ENCODE measurements at regions not wholly inside any gene's neighbourhood (a gene's known extent, or its start where the extent isn't known, plus 50 kb on each side); places are given as distances from the start of the nearest gene placed in this dataset.

DNA sequence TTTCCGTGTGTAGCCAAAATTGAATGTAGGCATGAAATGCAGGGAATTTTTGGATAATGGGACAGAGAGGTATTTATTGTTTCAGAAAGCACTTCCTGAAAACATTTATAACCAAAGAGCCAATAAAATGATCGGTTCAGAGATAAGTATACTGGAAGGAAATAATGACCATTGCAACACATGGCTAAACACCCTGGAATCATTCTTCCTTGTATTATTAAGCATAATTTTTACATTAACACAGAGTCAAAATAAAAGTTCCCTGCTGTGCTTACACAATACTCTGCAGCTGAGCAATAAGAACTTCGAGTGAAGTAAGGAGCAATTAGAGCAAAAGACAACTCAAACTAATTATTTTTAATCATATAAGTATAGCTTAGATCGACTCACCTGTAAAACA, 648.3 kb downstream of the TNS3 start:
- Mint-ChIP-seq H3K27ac (no peak overlapping the region), H3K4me3 (no peak overlapping the region), H3K36me3 (ENCODE audit: low read depth) (no peaks in the 10 kb centered on the region), H3K4me1 (peaks cover 21% of the 10 kb centered on the region), H3K27me3 (ENCODE audit: low read depth) (no peaks in the 10 kb centered on the region), H3K9me3 (peaks cover 4% of the 10 kb centered on the region)
- TF ChIP-seq, protein P1, sequence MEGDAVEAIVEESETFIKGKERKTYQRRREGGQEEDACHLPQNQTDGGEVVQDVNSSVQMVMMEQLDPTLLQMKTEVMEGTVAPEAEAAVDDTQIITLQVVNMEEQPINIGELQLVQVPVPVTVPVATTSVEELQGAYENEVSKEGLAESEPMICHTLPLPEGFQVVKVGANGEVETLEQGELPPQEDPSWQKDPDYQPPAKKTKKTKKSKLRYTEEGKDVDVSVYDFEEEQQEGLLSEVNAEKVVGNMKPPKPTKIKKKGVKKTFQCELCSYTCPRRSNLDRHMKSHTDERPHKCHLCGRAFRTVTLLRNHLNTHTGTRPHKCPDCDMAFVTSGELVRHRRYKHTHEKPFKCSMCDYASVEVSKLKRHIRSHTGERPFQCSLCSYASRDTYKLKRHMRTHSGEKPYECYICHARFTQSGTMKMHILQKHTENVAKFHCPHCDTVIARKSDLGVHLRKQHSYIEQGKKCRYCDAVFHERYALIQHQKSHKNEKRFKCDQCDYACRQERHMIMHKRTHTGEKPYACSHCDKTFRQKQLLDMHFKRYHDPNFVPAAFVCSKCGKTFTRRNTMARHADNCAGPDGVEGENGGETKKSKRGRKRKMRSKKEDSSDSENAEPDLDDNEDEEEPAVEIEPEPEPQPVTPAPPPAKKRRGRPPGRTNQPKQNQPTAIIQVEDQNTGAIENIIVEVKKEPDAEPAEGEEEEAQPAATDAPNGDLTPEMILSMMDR (IDR thresholded peaks at IDR 0.05; ENCODE audit: unreplicated experiment in 3 of 3) = no peak

DNA sequence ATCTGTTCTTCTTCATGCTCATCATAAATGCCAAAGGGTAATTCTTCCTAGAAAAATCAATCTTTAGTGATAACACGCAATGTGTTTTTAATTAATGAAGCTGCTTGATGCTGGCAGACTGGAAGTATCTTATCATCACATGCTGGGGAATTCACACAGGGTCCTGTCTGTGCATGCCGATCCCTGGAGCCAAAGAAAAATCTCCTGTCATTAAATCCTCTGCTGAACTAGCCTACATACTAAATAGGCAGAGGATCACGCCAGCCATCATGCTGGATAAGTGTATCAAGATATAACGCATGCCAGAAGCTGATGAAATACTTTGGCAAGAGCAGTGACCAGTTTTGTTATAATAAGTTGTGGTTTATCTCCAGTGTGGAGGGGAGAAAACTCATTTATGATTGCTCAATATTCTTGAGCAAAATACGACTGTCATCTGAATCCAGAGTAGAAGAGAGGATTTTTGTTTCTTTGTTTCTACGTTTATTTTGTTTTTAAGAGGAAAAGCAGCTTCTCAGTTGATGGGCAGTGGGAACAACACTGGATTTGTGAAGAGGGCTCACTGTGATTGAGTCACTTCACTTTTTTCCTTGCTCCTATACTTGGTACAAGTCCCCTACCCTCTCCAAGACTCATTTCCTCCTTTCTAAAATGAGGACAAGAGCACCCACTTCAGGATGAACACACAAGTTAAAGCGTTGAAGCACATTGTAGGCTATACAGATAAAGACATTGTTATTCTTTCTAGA, 649.1 kb downstream of the TNS3 start:
- TF ChIP-seq, protein P1 (IDR thresholded peaks at IDR 0.05; ENCODE audit: unreplicated experiment in 3 of 3) = no peak
- peaks cover 21% of the 10 kb centered on the region for H3K4me1 Mint-ChIP-seq
- H3K4me3 Mint-ChIP-seq = no peak overlapping the region
- H3K27me3 Mint-ChIP-seq (ENCODE audit: low read depth) = no peaks in the 10 kb centered on the region
- peak overlapping the region; percentile 65 to 89 (median 82) for H3K27ac Mint-ChIP-seq
- H3K36me3 Mint-ChIP-seq (ENCODE audit: low read depth) = no peaks in the 10 kb centered on the region
- H3K9me3 Mint-ChIP-seq = peaks cover 4% of the 10 kb centered on the region

DNA sequence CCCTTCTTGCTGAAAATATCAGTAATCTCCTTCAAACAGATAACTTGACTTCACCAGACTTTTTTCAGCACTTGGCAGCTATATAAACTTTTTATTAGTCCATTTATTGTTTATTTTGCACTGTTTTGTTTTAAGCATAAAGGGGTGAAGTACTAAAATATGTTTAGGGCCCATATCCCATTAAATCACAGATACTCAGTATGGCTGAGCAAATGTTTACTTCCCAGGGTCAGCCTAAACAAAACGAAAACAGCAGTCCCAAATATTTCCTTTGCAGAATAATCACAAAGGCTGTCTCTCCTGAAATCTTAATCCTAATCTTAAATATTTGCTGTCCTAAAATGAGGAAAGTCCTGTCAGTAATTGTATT, 649.6 kb downstream of the TNS3 start:
- H3K4me1 Mint-ChIP-seq = peaks cover 21% of the 10 kb centered on the region
- H3K36me3 Mint-ChIP-seq (ENCODE audit: low read depth) = no peaks in the 10 kb centered on the region
- H3K27ac Mint-ChIP-seq = peak overlapping the region; percentile 65 to 89 (median 82)
- H3K27me3 Mint-ChIP-seq (ENCODE audit: low read depth) = no peaks in the 10 kb centered on the region
- peaks cover 4% of the 10 kb centered on the region for H3K9me3 Mint-ChIP-seq
- TF ChIP-seq, protein P1 (IDR thresholded peaks at IDR 0.05; ENCODE audit: unreplicated experiment in 3 of 3) = no peak
- no peak overlapping the region for H3K4me3 Mint-ChIP-seq

DNA sequence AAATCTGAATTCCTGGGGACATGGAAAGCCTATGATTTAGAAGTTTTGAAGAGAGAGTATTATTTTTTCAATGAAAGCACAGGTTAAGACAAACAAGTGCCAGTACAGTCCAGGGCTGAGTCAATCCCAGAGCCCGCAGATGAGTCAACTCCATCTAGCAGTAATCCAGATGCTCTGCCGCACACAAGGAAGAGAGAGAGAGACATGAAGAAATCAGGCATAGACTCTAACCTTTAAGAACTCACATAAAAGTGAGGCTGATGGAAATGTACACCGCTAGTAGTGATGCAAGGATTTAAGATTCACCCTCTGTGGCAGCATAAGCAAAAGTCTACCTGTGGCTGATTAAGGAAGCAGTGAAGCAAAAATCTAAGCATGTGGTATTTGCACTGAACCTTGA, 651.5 kb downstream of the TNS3 start:
- no peaks in the 10 kb centered on the region for H3K27me3 Mint-ChIP-seq (ENCODE audit: low read depth)
- no peak overlapping the region for H3K4me3 Mint-ChIP-seq
- H3K36me3 Mint-ChIP-seq (ENCODE audit: low read depth) = no peaks in the 10 kb centered on the region
- peaks cover 21% of the 10 kb centered on the region for H3K4me1 Mint-ChIP-seq
- TF ChIP-seq, protein P1 (IDR thresholded peaks at IDR 0.05; ENCODE audit: unreplicated experiment in 3 of 3) = no peak
- H3K27ac Mint-ChIP-seq = peak overlapping the region in 2 of 3 experiments; percentile 3 to 7
- H3K9me3 Mint-ChIP-seq = peaks cover 2% of the 10 kb centered on the region

DNA sequence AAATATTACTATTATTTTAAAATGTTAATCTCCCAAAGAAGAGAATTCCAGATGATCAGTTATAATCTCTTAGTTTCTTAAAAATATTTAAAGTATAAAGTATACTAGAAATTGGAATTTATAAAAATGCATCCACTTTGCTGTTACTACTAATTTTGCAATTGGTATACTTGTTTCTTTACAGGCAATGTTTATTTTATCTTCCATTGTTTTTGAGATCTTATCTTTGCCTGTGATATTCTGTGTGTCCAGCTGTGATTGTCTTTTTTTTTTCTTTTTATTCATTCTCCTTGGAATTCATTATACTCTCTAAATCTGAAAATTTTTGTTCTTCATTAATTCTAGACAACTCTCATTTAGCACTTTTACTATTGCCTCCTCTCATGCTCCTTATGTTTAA, 652.6 kb downstream of the TNS3 start:
- Mint-ChIP-seq H3K4me1 (peaks cover 19% of the 10 kb centered on the region), H3K4me3 (no peak overlapping the region), H3K27me3 (ENCODE audit: low read depth) (no peaks in the 10 kb centered on the region), H3K9me3 (peaks cover 9% of the 10 kb centered on the region), H3K36me3 (ENCODE audit: low read depth) (no peaks in the 10 kb centered on the region), H3K27ac (peak overlapping the region in 1 of 3 experiments; percentile 26)
- TF ChIP-seq, protein P1 (IDR thresholded peaks at IDR 0.05; ENCODE audit: unreplicated experiment in 3 of 3) = no peak

DNA sequence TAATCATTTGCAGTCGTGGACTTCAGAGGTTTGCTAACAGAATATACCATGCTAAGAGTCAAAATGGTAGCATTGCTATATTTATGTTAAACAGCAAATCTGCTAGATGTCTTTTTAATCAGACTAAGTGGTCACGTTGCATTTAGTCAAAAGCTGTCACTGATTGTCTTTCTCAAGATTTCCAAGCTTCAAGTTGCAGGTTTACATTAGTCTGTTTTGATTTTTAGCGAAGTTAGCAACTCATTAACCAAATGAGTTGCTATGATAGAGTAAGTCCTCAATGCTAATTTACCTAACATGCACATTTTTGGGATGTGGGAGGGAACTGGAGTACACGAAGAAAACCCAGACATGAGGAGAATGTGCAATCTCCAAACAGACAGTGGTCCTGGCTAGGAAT, 653.2 kb downstream of the TNS3 start:
- no peaks in the 10 kb centered on the region for H3K36me3 Mint-ChIP-seq (ENCODE audit: low read depth)
- H3K9me3 Mint-ChIP-seq = peaks cover 9% of the 10 kb centered on the region
- H3K27me3 Mint-ChIP-seq (ENCODE audit: low read depth) = no peaks in the 10 kb centered on the region

More for the DNA sequence above, 653.2 kb downstream of the TNS3 start:
- TF ChIP-seq, protein P1 (IDR thresholded peaks at IDR 0.05; ENCODE audit: unreplicated experiment in 3 of 3) = no peak
- H3K4me1 Mint-ChIP-seq = peaks cover 17% of the 10 kb centered on the region
- no peak overlapping the region for H3K4me3 Mint-ChIP-seq
- H3K27ac Mint-ChIP-seq = no peak overlapping the region

Data from nephron (organoid).